ENCODE measurements at regions not wholly inside any gene's neighbourhood (a gene's known extent, or its start where the extent isn't known, plus 50 kb on each side); places are given as distances from the start of the nearest gene placed in this dataset.

GRCh38 chr5:117947121-117947520 is 1041.2 kb downstream of the DTWD2 start:
- DNase-seq (ENCODE audit: low read depth), result no peak
- H3K4me3 ChIP-seq (ENCODE audit: low read depth, low read length), result no peak overlapping the region

DNA sequence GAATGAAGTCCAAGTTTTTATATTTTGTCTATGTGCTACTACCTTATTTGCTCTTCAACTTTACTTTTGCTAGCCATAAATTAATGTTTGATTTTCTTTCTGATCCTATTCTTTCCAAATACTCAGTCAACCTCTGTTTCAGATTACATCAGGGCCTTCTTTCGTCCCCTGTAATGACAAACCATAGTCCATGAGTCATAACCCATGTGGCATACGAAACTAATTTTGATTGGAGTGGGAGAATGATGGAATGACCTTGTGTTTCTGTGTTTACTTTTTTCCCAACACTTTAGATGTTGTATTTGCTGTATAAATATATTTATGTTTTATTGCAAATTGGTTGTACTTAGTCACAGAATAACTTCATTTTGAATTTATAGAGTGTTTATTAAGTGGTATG is 1043.1 kb downstream of the DTWD2 start:
- TF ChIP-seq CTCF (IDR thresholded peaks at IDR 0.05; ENCODE audit: insufficient read depth, low read depth, low read length), result no peak
- no peak for DNase-seq (ENCODE audit: low read depth)
- no peak overlapping the region for H3K4me3 ChIP-seq (ENCODE audit: low read depth, low read length)

More at GRCh38 chr5:117947121-117947520, 1041.2 kb downstream of the DTWD2 start:
- TF ChIP-seq CTCF (IDR thresholded peaks at IDR 0.05; ENCODE audit: insufficient read depth, low read depth, low read length), result no peak

GRCh38 chr5:117943541-117943940 is 1044.8 kb downstream of the DTWD2 start:
- no peak overlapping the region for H3K4me3 ChIP-seq (ENCODE audit: low read depth, low read length)
- peak; percentile 11 for DNase-seq (ENCODE audit: low read depth)
- TF ChIP-seq CTCF (IDR thresholded peaks at IDR 0.05; ENCODE audit: insufficient read depth, low read depth, low read length), result no peak

- H3K4me3 ChIP-seq (ENCODE audit: low read depth, low read length), result no peak overlapping the region
- DNase-seq (ENCODE audit: low read depth), result no peak
- TF ChIP-seq CTCF (IDR thresholded peaks at IDR 0.05; ENCODE audit: insufficient read depth, low read depth, low read length), result no peak
Observed at GRCh38 chr5:117942861-117943519, 1045.4 kb downstream of the DTWD2 start.

GRCh38 chr5:117893211-117893610 is 1095.1 kb downstream of the DTWD2 start:
- TF ChIP-seq CTCF (IDR thresholded peaks at IDR 0.05; ENCODE audit: insufficient read depth, low read depth, low read length), result no peak
- peak; percentile 19 for DNase-seq (ENCODE audit: low read depth)
- H3K4me3 ChIP-seq (ENCODE audit: low read depth, low read length), result no peak overlapping the region

DNA sequence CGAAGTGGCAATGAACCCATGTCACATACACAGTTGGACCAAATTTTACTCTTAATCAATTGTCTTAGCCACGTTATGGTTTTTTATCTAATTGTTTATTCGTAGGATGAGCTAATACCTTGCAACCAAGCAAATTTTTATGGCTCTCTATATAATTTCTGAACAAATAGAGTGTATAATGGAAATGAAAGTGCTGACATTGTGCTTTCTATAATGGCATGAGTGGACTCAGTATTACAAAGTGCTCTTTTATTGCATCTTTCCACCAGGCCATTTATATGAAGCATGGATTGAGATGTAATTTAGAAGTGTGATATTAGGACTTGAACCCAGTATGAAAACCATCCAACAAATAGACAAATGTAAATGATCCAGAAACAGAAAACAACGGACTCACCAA is 1096.0 kb downstream of the DTWD2 start:
- H3K4me3 ChIP-seq (ENCODE audit: low read depth, low read length), result no peak overlapping the region
- no peak for DNase-seq (ENCODE audit: low read depth)
- no peak for TF ChIP-seq CTCF (IDR thresholded peaks at IDR 0.05; ENCODE audit: insufficient read depth, low read depth, low read length)

DNA sequence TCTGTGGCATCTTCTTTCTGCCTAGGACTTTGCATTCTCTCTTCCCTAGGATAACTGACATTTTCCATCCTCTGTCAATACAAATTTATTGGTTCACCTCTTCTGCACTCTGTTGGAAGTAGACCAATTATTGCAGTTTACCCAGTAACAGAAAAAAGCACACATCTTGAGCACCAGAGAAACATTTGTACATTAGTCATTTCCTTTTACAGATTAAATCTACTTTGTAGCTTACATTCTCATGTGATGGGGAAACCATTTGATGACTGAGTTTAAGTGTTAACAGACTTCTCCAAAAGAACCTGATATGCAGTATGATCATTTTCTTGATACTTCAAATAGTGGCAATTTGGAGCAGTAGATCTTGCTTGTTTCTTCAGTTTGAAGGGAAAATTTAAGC is 1098.8 kb downstream of the DTWD2 start:
- TF ChIP-seq CTCF (IDR thresholded peaks at IDR 0.05; ENCODE audit: insufficient read depth, low read depth, low read length), result no peak
- H3K4me3 ChIP-seq (ENCODE audit: low read depth, low read length), result no peak overlapping the region
- peak; percentile 75 for DNase-seq (ENCODE audit: low read depth)
